AG04450 (cell line): ENCODE measurements at regions not wholly inside any gene's neighbourhood (a gene's known extent, or its start where the extent isn't known, plus 50 kb on each side); places are given as distances from the start of the nearest gene placed in this dataset.

Experiments
- CTCF ChIA-PET: fragments of 300-600, 350-600 bp; formaldehyde crosslinking; extraction: SDS; loops from one replicate; lab custom pipeline; 2022; ENCODE audit warnings: antibody characterized with exemption, inconsistent platforms; lab: Charles Lee
- POLR2A ChIA-PET: fragments of 350-600 bp; formaldehyde crosslinking; extraction: SDS; loops from one replicate; lab custom pipeline; 2021; ENCODE audit warnings: antibody characterized with exemption, inconsistent platforms; lab: Yijun Ruan, JAX
- DNase-seq: peaks from one replicate; pipeline ENCODE4 v3.0.0-alpha.2; 2011; ENCODE audit warnings: low read depth, low spot score
- H3K27ac ChIP-seq: one replicate; pipeline ENCODE4 v1.5.1; 2012; ENCODE audit warnings: low read depth, low read length, control low read depth
- H3K27me3 ChIP-seq: one replicate; pipeline ENCODE4 v1.6.0; 2012; ENCODE audit warnings: low read length; ENCODE audit not compliant: control insufficient read depth, insufficient read depth
- H3K4me3 ChIP-seq: 2 replicates; pipeline ENCODE4 v1.5.1; 2011; ENCODE audit warnings: mild to moderate bottlenecking, low read depth, low read length, control low read depth
- H3K9me3 ChIP-seq: 2 replicates; pipeline ENCODE4 v1.5.1; 2012; ENCODE audit warnings: low read length; ENCODE audit not compliant: control insufficient read depth, insufficient read depth
- CTCF ChIP-seq: IDR thresholded peaks from 2 replicates; pipeline ENCODE4 v1.5.1; 2011; ENCODE audit warnings: low read depth, low read length, control low read depth, inconsistent platforms

GRCh38 chr2:48901416-48901815 lies 145.9 kb upstream of the LHCGR start:
- ChIA-PET CTCF (interaction anchor here (2.4 kb wide), 1 partner anchor 44 kb away, joined by 6 read pairs; no protein-coding TSS in a partner anchor), POLR2A (no interaction called here)
- no peak overlapping the region for H3K27ac ChIP-seq
- DNase-seq, result no peak
- no peak for TF ChIP-seq CTCF
- H3K4me3 ChIP-seq, result no peak overlapping the region
- H3K27me3 ChIP-seq, result no peaks in the 10 kb centered on the region
- no peaks in the 10 kb centered on the region for H3K9me3 ChIP-seq

GRCh38 chr2:48901015-48901343 lies 145.5 kb upstream of the LHCGR start:
- H3K4me3 ChIP-seq, result no peak overlapping the region
- POLR2A ChIA-PET, result no interaction called here
- CTCF ChIA-PET, result interaction anchor here (2.4 kb wide), 1 partner anchor 45 kb away, joined by 6 read pairs; no protein-coding TSS in a partner anchor
- no peak overlapping the region for H3K27ac ChIP-seq
- no peak for DNase-seq
- TF ChIP-seq CTCF, result no peak
- no peaks in the 10 kb centered on the region for H3K9me3 ChIP-seq
- no peaks in the 10 kb centered on the region for H3K27me3 ChIP-seq

- no peak overlapping the region for H3K27ac ChIP-seq
Observed at GRCh38 chr2:48900321-48901014, 144.9 kb upstream of the LHCGR start.

GRCh38 chr2:48896870-48897269 lies 141.3 kb upstream of the LHCGR start:
- no peak for DNase-seq
- no peak for TF ChIP-seq CTCF
- peaks cover 3% of the 10 kb centered on the region for H3K27me3 ChIP-seq
- ChIA-PET POLR2A (no interaction called here), CTCF (no interaction called here)
- H3K9me3 ChIP-seq, result no peaks in the 10 kb centered on the region
- H3K4me3 ChIP-seq, result no peak overlapping the region
- H3K27ac ChIP-seq, result no peak overlapping the region

More at GRCh38 chr2:48900321-48901014, 144.9 kb upstream of the LHCGR start:
- no peak for DNase-seq
- POLR2A ChIA-PET, result no interaction called here
- Histone ChIP-seq H3K27me3 (no peaks in the 10 kb centered on the region), H3K4me3 (no peak overlapping the region), H3K9me3 (no peaks in the 10 kb centered on the region)
- no peak for TF ChIP-seq CTCF
- CTCF ChIA-PET, result interaction anchor here (2.4 kb wide), 1 partner anchor 45 kb away, joined by 6 read pairs; no protein-coding TSS in a partner anchor

GRCh38 chr2:48890454-48891131 lies 135.1 kb upstream of the LHCGR start:
- POLR2A ChIA-PET, result no interaction called here
- CTCF ChIA-PET, result interaction anchor here (0.6 kb wide), 2 partner anchors 941 to 1603 kb away, joined by 3 read pairs; no protein-coding TSS in a partner anchor
- Histone ChIP-seq H3K27me3 (peaks cover 7% of the 10 kb centered on the region), H3K9me3 (no peaks in the 10 kb centered on the region), H3K4me3 (no peak overlapping the region), H3K27ac (no peak overlapping the region)
- DNase-seq, result no peak
- no peak for TF ChIP-seq CTCF
